ENCODE measurements at regions not wholly inside any gene's neighbourhood (a gene's known extent, or its start where the extent isn't known, plus 50 kb on each side); places are given as distances from the start of the nearest gene placed in this dataset.

- no peak for TF ChIP-seq CTCF (IDR thresholded peaks at IDR 0.05)
- no peak for TF ChIP-seq ZFX (IDR thresholded peaks at IDR 0.05; ENCODE audit: borderline replicate concordance)
Observed at GRCh38 chr9:106722051-106722753, 140.8 kb upstream of the ZNF462 start.

Measured in 22Rv1 (cell line).